Naive thymus-derived CD4-positive, alpha-beta T cell (primary cell): ENCODE measurements at regions not wholly inside any gene's neighbourhood (a gene's known extent, or its start where the extent isn't known, plus 50 kb on each side); places are given as distances from the start of the nearest gene placed in this dataset.
"Not testable (repeated sequence)": the region's sequence is repeated elsewhere in the genome, so short reads cannot be mapped to it uniquely, and the experiment has no call there.

Experiments
- ATAC-seq: fragments of 150-1000 bp; cut with Tn5 transposase; 2 replicates; pipeline ENCODE4 v1.10.0; 2021; ENCODE audit warnings: mild to moderate bottlenecking, moderate library complexity
- CTCF ChIA-PET: fragments of 350-600 bp; sonication (Branson Sonifier 250); formaldehyde crosslinking; loops from one replicate; lab custom pipeline; 2021; ENCODE audit warnings: antibody characterized with exemption; lab: Charles Lee
- POLR2A ChIA-PET: fragments of 350-600 bp; sonication (Branson Sonifier 250); formaldehyde crosslinking; loops from one replicate; lab custom pipeline; 2021; ENCODE audit warnings: antibody characterized with exemption, inconsistent platforms; lab: Charles Lee
- DNase-seq, 9 donors: peaks; one replicate each; pipeline versions ENCODE4 v3.0.0 to v3.0.0-alpha.2; 2020 to 2022; ENCODE audit warnings: mixed read lengths in 1 of 9
- H3K27ac ChIP-seq: one replicate; pipeline ENCODE4 v1.7.0; 2013; ENCODE audit warnings: mild to moderate bottlenecking, low read depth, low read length, moderate library complexity
- H3K27me3 ChIP-seq, 2 donors: one replicate each; pipeline ENCODE4 v1.7.0; 2013; ENCODE audit warnings: low read length in 2 of 2, mild to moderate bottlenecking in 2 of 2, moderate library complexity in 2 of 2; ENCODE audit not compliant: control insufficient read depth in 2 of 2, insufficient read depth in 2 of 2
- H3K36me3 ChIP-seq, 3 experiments: 1 replicate in 2 of 3; 2 replicates in 1 of 3; pipeline ENCODE4 v1.7.0; 2013; ENCODE audit warnings: low read length in 3 of 3, mild to moderate bottlenecking in 3 of 3, moderate library complexity in 1 of 3; ENCODE audit not compliant: insufficient read depth in 3 of 3, control insufficient read depth in 2 of 3
- H3K4me1 ChIP-seq, 2 donors: one replicate each; pipeline ENCODE4 v1.7.0; 2013; ENCODE audit warnings: low read length in 2 of 2, mild to moderate bottlenecking in 2 of 2, moderate library complexity in 1 of 2; ENCODE audit not compliant: control insufficient read depth in 2 of 2, insufficient read depth in 2 of 2
- H3K4me3 ChIP-seq: 2 replicates; pipeline ENCODE4 v1.7.0; 2013; ENCODE audit warnings: mild to moderate bottlenecking, low read length
- H3K9me3 ChIP-seq, 3 experiments: 1 replicate in 2 of 3; 2 replicates in 1 of 3; pipeline ENCODE4 v1.7.0; 2013; ENCODE audit warnings: low read length in 3 of 3; ENCODE audit not compliant: control insufficient read depth in 2 of 3
- H3K27ac Mint-ChIP-seq, 9 donors: one replicate each; pipeline ENCODE4 v1.8.0; 2020 to 2022; ENCODE audit warnings: mixed read lengths in 9 of 9, mild to moderate bottlenecking in 8 of 9, moderate library complexity in 5 of 9, inconsistent platforms in 2 of 9
- H3K27me3 Mint-ChIP-seq, 5 donors: one replicate each; pipeline ENCODE4 v1.8.0; 2021 to 2022; ENCODE audit warnings: mixed read lengths in 5 of 5, mild to moderate bottlenecking in 1 of 5
- H3K36me3 Mint-ChIP-seq, 5 donors: one replicate each; pipeline ENCODE4 v1.8.0; 2020 to 2022; ENCODE audit warnings: mixed read lengths in 5 of 5, mild to moderate bottlenecking in 3 of 5, inconsistent platforms in 1 of 5
- H3K4me1 Mint-ChIP-seq, 7 donors: one replicate each; pipeline ENCODE4 v1.8.0; 2020 to 2022; ENCODE audit warnings: mixed read lengths in 7 of 7, mild to moderate bottlenecking in 3 of 7, inconsistent platforms in 1 of 7
- H3K4me3 Mint-ChIP-seq, 10 donors: one replicate each; pipeline ENCODE4 v1.8.0; 2020 to 2022; ENCODE audit warnings: mild to moderate bottlenecking in 10 of 10, mixed read lengths in 10 of 10, moderate library complexity in 6 of 10, inconsistent platforms in 2 of 10
- H3K9me3 Mint-ChIP-seq, 11 donors: one replicate each; pipeline ENCODE4 v1.8.0; 2020 to 2022; ENCODE audit warnings: mixed read lengths in 11 of 11, mild to moderate bottlenecking in 4 of 11, inconsistent platforms in 1 of 11, moderate library complexity in 1 of 11
- intact Hi-C, 2 donors: fragments of 100-400 bp; cut with micrococcal nuclease; formaldehyde crosslinking; loops; one replicate each; pipeline ENCODE4 v1.15.1; 2023

DNA sequence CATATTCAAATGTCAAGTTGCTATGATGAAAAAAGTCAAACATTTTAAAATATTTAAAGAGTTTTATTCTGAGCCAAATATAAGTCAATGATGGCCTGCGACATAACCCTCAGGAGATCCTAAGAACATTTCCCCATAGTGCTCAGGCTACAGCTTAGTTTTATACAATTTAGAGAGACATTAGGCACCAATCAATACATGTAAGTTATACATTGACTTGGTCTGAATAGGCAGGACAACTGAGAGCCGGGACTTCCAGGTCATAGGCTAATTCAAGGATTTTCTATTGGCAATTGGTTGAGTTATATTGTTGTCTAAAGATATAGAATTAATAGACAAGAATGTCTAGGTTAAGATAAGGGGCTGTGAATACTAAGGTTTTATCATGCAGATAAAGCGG is 64.5 kb downstream of the UGT2B28 start:
- intact Hi-C loops, H3K27ac Mint-ChIP-seq, H3K4me3 ChIP-seq, H3K36me3 Mint-ChIP-seq, ATAC-seq, H3K4me3 Mint-ChIP-seq, H3K36me3 ChIP-seq, CTCF ChIA-PET, H3K4me1 Mint-ChIP-seq, H3K9me3 ChIP-seq, H3K9me3 Mint-ChIP-seq, H3K27ac ChIP-seq, H3K27me3 ChIP-seq, DNase-seq, H3K4me1 ChIP-seq, POLR2A ChIA-PET, H3K27me3 Mint-ChIP-seq: not testable (repeated sequence)

DNA sequence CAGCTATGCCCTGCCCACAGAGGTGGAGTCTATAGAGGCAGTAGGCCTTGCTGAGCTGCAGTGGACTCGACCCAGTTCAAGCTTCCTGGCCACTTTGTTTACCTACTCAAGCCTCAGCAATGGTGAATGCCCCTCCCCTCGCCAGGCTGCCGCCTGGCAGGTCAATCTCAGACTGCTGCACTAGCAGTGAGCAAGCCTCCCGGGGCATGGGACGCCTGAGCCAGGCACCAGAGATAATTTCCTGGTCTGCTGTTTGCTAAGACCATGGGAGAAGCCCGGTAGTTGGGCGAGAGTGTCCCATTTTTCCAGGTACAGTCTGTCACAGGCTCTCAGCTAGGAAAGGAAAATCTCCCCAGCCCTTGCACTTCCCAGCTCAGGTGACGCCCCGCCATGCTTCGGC is 68.5 kb downstream of the UGT2B28 start:
- intact Hi-C loops, H3K9me3 ChIP-seq, DNase-seq, H3K36me3 Mint-ChIP-seq, H3K27me3 Mint-ChIP-seq, H3K27me3 ChIP-seq, POLR2A ChIA-PET, H3K27ac Mint-ChIP-seq, H3K4me1 Mint-ChIP-seq, H3K27ac ChIP-seq, H3K4me3 ChIP-seq, H3K4me1 ChIP-seq, ATAC-seq, H3K36me3 ChIP-seq, H3K9me3 Mint-ChIP-seq, CTCF ChIA-PET, H3K4me3 Mint-ChIP-seq: not testable (repeated sequence)

DNA sequence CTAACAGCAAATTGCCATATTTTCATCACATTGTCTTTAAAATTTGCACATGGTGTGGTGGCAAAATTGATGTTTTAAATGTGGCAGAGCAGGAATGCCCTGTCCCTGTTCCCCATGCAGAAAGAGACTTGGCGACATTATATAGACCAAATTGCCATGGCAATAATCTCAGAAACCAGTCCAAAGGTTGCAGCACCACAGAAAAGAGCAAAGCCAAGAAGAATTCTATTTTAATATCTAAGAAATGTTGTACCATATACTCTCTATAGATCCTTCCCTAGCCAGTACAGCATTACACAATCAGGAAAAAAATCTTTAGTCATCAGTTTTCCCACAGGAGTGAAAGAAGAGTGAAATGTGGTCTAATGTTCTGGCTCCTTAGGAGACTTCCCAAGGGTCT is 80.0 kb downstream of the UGT2B28 start:
- H3K27me3 Mint-ChIP-seq, result peaks cover 0 to 3% (median 0%) of the 10 kb centered on the region in 5 donors
- ChIA-PET CTCF (no interaction called here), POLR2A (no interaction called here)
- Histone ChIP-seq H3K4me1 (no peaks in the 10 kb centered on the region), H3K9me3 (no peaks in the 10 kb centered on the region), H3K36me3 (no peaks in the 10 kb centered on the region), H3K27ac (no peak overlapping the region), H3K27me3 (no peaks in the 10 kb centered on the region), H3K4me3 (no peak overlapping the region)
- peaks cover 0 to 2% (median 0%) of the 10 kb centered on the region in 11 donors for H3K9me3 Mint-ChIP-seq
- no peaks in the 10 kb centered on the region for H3K4me1 Mint-ChIP-seq
- intact Hi-C loops, result no loop called here
- no peak overlapping the region for H3K4me3 Mint-ChIP-seq
- H3K27ac Mint-ChIP-seq, result no peak overlapping the region
- H3K36me3 Mint-ChIP-seq, result no peaks in the 10 kb centered on the region
- ATAC-seq (no peak), DNase-seq (no peak)

DNA sequence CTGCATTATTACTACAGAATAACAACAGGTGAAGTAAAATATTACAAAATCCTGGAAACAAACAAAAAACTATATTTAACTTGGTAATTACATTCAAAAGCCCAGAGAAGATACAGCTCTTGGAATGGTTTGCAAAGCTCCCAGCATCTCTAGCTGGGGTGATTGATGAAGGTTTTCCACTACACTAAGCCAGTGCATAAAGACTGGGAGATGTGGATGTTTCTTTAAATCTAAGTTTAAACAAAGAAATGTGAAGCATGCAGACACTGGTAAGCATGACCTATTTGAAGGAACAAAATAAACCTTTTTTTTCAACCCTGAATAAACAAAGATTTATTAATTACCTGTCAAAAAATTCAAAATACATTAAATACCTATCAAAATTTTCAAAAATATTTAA is 80.5 kb downstream of the UGT2B28 start:
- DNase-seq, H3K36me3 ChIP-seq, POLR2A ChIA-PET, H3K9me3 Mint-ChIP-seq, H3K4me1 ChIP-seq, H3K27me3 ChIP-seq, H3K9me3 ChIP-seq, H3K4me3 Mint-ChIP-seq, H3K27ac Mint-ChIP-seq, H3K27me3 Mint-ChIP-seq, ATAC-seq, H3K27ac ChIP-seq, H3K4me1 Mint-ChIP-seq, H3K4me3 ChIP-seq, intact Hi-C loops, CTCF ChIA-PET, H3K36me3 Mint-ChIP-seq: not testable (repeated sequence)

DNA sequence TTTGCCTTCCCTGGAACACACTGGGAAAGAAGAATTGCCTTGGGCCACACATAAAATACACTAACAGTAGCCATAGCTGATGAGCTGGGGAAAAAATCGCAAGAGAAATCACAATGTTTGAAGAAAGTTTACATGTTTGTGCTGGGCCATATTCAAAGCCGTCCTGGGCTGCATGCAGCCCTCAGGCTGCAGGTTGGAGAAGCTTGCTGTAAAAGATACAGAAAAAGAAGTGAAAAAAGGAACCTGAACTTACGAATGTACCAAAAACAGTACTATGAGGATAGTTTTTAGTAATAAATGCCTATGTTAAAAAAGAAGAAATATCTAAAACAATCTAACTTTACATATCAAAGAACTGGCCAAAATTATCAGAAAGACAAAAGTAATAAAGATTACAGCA is 82.1 kb downstream of the UGT2B28 start:
- Mint-ChIP-seq H3K36me3 (no peaks in the 10 kb centered on the region), H3K9me3 (peaks cover 0 to 6% (median 0%) of the 10 kb centered on the region in 11 donors), H3K4me3 (no peak overlapping the region), H3K27me3 (peaks cover 0 to 3% (median 0%) of the 10 kb centered on the region in 5 donors), H3K4me1 (no peaks in the 10 kb centered on the region), H3K27ac (no peak overlapping the region)
- Histone ChIP-seq H3K27me3 (no peaks in the 10 kb centered on the region), H3K4me3 (no peak overlapping the region), H3K4me1 (no peaks in the 10 kb centered on the region), H3K27ac (no peak overlapping the region), H3K9me3 (no peaks in the 10 kb centered on the region), H3K36me3 (no peaks in the 10 kb centered on the region)
- ATAC-seq (no peak), DNase-seq (no peak)
- intact Hi-C loops, result no loop called here
- CTCF ChIA-PET, result no interaction called here
- POLR2A ChIA-PET, result no interaction called here

DNA sequence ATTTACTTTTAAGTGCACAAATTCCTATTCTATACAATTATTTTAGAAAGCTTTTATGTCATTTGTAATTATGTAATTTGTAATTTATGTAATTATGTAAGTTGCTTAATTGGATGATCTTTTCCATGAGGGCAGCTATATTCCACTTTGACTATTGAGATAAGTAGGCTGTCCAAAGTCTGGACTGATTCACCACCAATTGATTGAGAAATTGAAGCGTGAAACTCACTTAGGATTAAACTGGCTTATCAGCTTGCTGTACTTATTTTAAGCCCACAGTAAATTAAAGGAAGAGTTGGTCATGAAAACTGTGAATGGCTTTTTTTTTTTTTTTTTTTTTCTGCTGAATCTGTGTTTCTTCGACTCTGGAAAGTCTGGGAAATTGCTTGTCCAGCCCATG is 87.4 kb downstream of the UGT2B28 start:
- H3K4me1 ChIP-seq, CTCF ChIA-PET, ATAC-seq, H3K27me3 ChIP-seq, POLR2A ChIA-PET, H3K4me3 Mint-ChIP-seq, H3K27me3 Mint-ChIP-seq, H3K9me3 Mint-ChIP-seq, H3K4me3 ChIP-seq, DNase-seq, intact Hi-C loops, H3K36me3 ChIP-seq, H3K27ac ChIP-seq, H3K27ac Mint-ChIP-seq, H3K4me1 Mint-ChIP-seq, H3K36me3 Mint-ChIP-seq, H3K9me3 ChIP-seq: not testable (repeated sequence)

DNA sequence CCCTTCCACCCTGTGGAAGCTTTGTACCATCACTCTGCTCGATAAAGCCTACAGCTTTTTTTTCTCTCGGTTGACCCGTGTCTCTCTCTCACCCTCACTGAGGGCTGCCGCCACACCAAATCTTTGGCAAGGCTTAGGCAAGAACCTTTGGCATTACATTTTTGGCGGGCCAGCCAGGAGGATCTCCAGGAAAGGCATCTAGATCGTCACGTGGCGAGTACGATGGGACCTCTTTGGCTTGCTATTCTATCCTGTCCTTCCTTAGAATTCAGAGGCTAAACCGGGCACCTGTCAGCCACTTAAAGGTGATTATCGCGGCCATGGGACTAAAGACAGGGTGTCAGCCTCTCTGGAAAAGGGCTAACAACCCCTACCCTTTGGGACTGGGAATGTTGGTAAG is 96.2 kb downstream of the UGT2B28 start:
- H3K27ac Mint-ChIP-seq, result no peak overlapping the region
- no peaks in the 10 kb centered on the region for H3K9me3 ChIP-seq
- no peaks in the 10 kb centered on the region for H3K36me3 ChIP-seq
- DNase-seq, result no peak
- H3K4me1 ChIP-seq, result no peaks in the 10 kb centered on the region
- ChIA-PET CTCF (no interaction called here), POLR2A (no interaction called here)
- H3K36me3 Mint-ChIP-seq, result no peaks in the 10 kb centered on the region
- ATAC-seq, result no peak
- intact Hi-C loops, result no loop called here
- peaks cover 0 to 5% (median 0%) of the 10 kb centered on the region in 11 donors for H3K9me3 Mint-ChIP-seq
- H3K4me3 Mint-ChIP-seq, result no peak overlapping the region
- H3K4me3 ChIP-seq, result no peak overlapping the region
- H3K27ac ChIP-seq, result no peak overlapping the region
- no peaks in the 10 kb centered on the region for H3K27me3 Mint-ChIP-seq
- H3K27me3 ChIP-seq, result no peaks in the 10 kb centered on the region
- no peaks in the 10 kb centered on the region for H3K4me1 Mint-ChIP-seq
